ENCODE measurements at regions not wholly inside any gene's neighbourhood (a gene's known extent, or its start where the extent isn't known, plus 50 kb on each side); places are given as distances from the start of the nearest gene placed in this dataset.
A peak's percentile ranks its signal among the peaks of the same experiment; 100 is the strongest.

GRCh38 chr16:13866073-13866472 is 53.9 kb upstream of the ERCC4 start:
- TF ChIP-seq CTCF (IDR thresholded peaks at IDR 0.05; ENCODE audit: low read depth, low read length, missing input control) (peak; percentile 78), YY1 (IDR thresholded peaks at IDR 0.05) (peak; percentile 24), JUND (IDR thresholded peaks at IDR 0.05) (peak in 1 of 2 donors; percentile 21), SP1 (IDR thresholded peaks at IDR 0.05) (peak; percentile 31), GABPA (IDR thresholded peaks at IDR 0.05 in 1 of 2, conservative IDR thresholded peaks at IDR 0.05 in 1 of 2) (no peak), HNF4A (conservative IDR thresholded peaks at IDR 0.05) (peak; percentile 55 to 82), RAD21 (IDR thresholded peaks at IDR 0.05) (peak; percentile 87 to 95), RXRA (IDR thresholded peaks at IDR 0.05) (peak in 1 of 2 donors; percentile 71), ZBTB33 (IDR thresholded peaks at IDR 0.05) (no peak), TAF1 (conservative IDR thresholded peaks at IDR 0.05) (no peak), FOXA1 (IDR thresholded peaks at IDR 0.05) (no peak), REST (IDR thresholded peaks at IDR 0.05) (no peak)

All from liver (tissue), 3 donors.